ENCODE measurements at regions not wholly inside any gene's neighbourhood (a gene's known extent, or its start where the extent isn't known, plus 50 kb on each side); places are given as distances from the start of the nearest gene placed in this dataset.

GRCh38 chr9:700365-701282 lies 140.9 kb upstream of the DMRT1 start:
- H3K9me3 ChIP-seq (ENCODE audit: control insufficient read depth in 3 of 3, low read length in 3 of 3): no peaks in the 10 kb centered on the region

GRCh38 chr9:703392-703791 lies 138.1 kb upstream of the DMRT1 start:
- Histone ChIP-seq H3K27ac (ENCODE audit: low read depth, low read length) (no peak overlapping the region), H3K9me3 (ENCODE audit: control insufficient read depth in 3 of 3, low read length in 3 of 3) (no peaks in the 10 kb centered on the region), H3K27me3 (ENCODE audit: control insufficient read depth in 3 of 3, insufficient read depth in 3 of 3, low read length in 3 of 3) (no peaks in the 10 kb centered on the region), H3K4me3 (ENCODE audit: low read length in 3 of 3) (no peak overlapping the region), H3K36me3 (ENCODE audit: control insufficient read depth in 3 of 3, insufficient read depth in 3 of 3, low read length in 3 of 3) (peaks cover 0 to 5% (median 2%) of the 10 kb centered on the region in 3 donors), H3K4me1 (ENCODE audit: control insufficient read depth in 3 of 3, insufficient read depth in 3 of 3, low read length in 3 of 3) (peaks cover 4 to 34% (median 20%) of the 10 kb centered on the region in 3 donors), H3K9ac (ENCODE audit: low read depth in 1 of 3, low read length in 3 of 3) (no peak overlapping the region)

More at GRCh38 chr9:700365-701282, 140.9 kb upstream of the DMRT1 start:
- no peak overlapping the region for H3K27ac ChIP-seq (ENCODE audit: low read depth, low read length)
- peaks cover 0 to 5% (median 2%) of the 10 kb centered on the region in 3 donors for H3K36me3 ChIP-seq (ENCODE audit: control insufficient read depth in 3 of 3, insufficient read depth in 3 of 3, low read length in 3 of 3)
- H3K9ac ChIP-seq (ENCODE audit: low read depth in 1 of 3, low read length in 3 of 3): no peak overlapping the region
- no peaks in the 10 kb centered on the region for H3K27me3 ChIP-seq (ENCODE audit: control insufficient read depth in 3 of 3, insufficient read depth in 3 of 3, low read length in 3 of 3)
- peaks cover 22 to 46% (median 31%) of the 10 kb centered on the region in 3 donors for H3K4me1 ChIP-seq (ENCODE audit: control insufficient read depth in 3 of 3, insufficient read depth in 3 of 3, low read length in 3 of 3)
- H3K4me3 ChIP-seq (ENCODE audit: low read length in 3 of 3): no peak overlapping the region

- Histone ChIP-seq H3K9ac (ENCODE audit: low read depth in 1 of 3, low read length in 3 of 3) (peak overlapping the region in 1 of 3 donors; percentile 50), H3K27ac (ENCODE audit: low read depth, low read length) (peak overlapping the region; percentile 10), H3K9me3 (ENCODE audit: control insufficient read depth in 3 of 3, low read length in 3 of 3) (no peaks in the 10 kb centered on the region), H3K4me1 (ENCODE audit: control insufficient read depth in 3 of 3, insufficient read depth in 3 of 3, low read length in 3 of 3) (peaks cover 13 to 24% (median 22%) of the 10 kb centered on the region in 3 donors), H3K36me3 (ENCODE audit: control insufficient read depth in 3 of 3, insufficient read depth in 3 of 3, low read length in 3 of 3) (peaks cover 5 to 10% (median 5%) of the 10 kb centered on the region in 3 donors), H3K4me3 (ENCODE audit: low read length in 3 of 3) (peak overlapping the region in 1 of 3 donors; percentile 81), H3K27me3 (ENCODE audit: control insufficient read depth in 3 of 3, insufficient read depth in 3 of 3, low read length in 3 of 3) (no peaks in the 10 kb centered on the region)
These were observed 135.4 kb upstream of the DMRT1 start for GRCh38 chr9:706073-706472.

- Histone ChIP-seq H3K9me3 (ENCODE audit: control insufficient read depth in 3 of 3, low read length in 3 of 3) (no peaks in the 10 kb centered on the region), H3K4me3 (ENCODE audit: low read length in 3 of 3) (peak overlapping the region; percentile 60 to 81 (median 61)), H3K27me3 (ENCODE audit: control insufficient read depth in 3 of 3, insufficient read depth in 3 of 3, low read length in 3 of 3) (no peaks in the 10 kb centered on the region), H3K36me3 (ENCODE audit: control insufficient read depth in 3 of 3, insufficient read depth in 3 of 3, low read length in 3 of 3) (peaks cover 13 to 18% (median 13%) of the 10 kb centered on the region in 3 donors), H3K27ac (ENCODE audit: low read depth, low read length) (peak overlapping the region; percentile 10), H3K4me1 (ENCODE audit: control insufficient read depth in 3 of 3, insufficient read depth in 3 of 3, low read length in 3 of 3) (peaks cover 15 to 26% (median 23%) of the 10 kb centered on the region in 3 donors), H3K9ac (ENCODE audit: low read depth in 1 of 3, low read length in 3 of 3) (peak overlapping the region; percentile 50 to 82 (median 71))
These were observed 134.7 kb upstream of the DMRT1 start for GRCh38 chr9:706606-707459.

GRCh38 chr9:708182-708550 lies 133.3 kb upstream of the DMRT1 start:
- no peaks in the 10 kb centered on the region for H3K9me3 ChIP-seq (ENCODE audit: control insufficient read depth in 3 of 3, low read length in 3 of 3)
- H3K9ac ChIP-seq (ENCODE audit: low read depth in 1 of 3, low read length in 3 of 3): peak overlapping the region in 2 of 3 donors; percentile 61 to 74
- no peaks in the 10 kb centered on the region for H3K27me3 ChIP-seq (ENCODE audit: control insufficient read depth in 3 of 3, insufficient read depth in 3 of 3, low read length in 3 of 3)
- H3K4me1 ChIP-seq (ENCODE audit: control insufficient read depth in 3 of 3, insufficient read depth in 3 of 3, low read length in 3 of 3): peaks cover 27 to 32% (median 30%) of the 10 kb centered on the region in 3 donors
- H3K36me3 ChIP-seq (ENCODE audit: control insufficient read depth in 3 of 3, insufficient read depth in 3 of 3, low read length in 3 of 3): peaks cover 24 to 27% (median 26%) of the 10 kb centered on the region in 3 donors
- H3K27ac ChIP-seq (ENCODE audit: low read depth, low read length): no peak overlapping the region
- peak overlapping the region; percentile 13 to 58 (median 29) for H3K4me3 ChIP-seq (ENCODE audit: low read length in 3 of 3)

- H3K27ac ChIP-seq (ENCODE audit: low read depth, low read length): no peak overlapping the region
- H3K27me3 ChIP-seq (ENCODE audit: control insufficient read depth in 3 of 3, insufficient read depth in 3 of 3, low read length in 3 of 3): no peaks in the 10 kb centered on the region
- peak overlapping the region in 2 of 3 donors; percentile 61 to 74 for H3K9ac ChIP-seq (ENCODE audit: low read depth in 1 of 3, low read length in 3 of 3)
- peaks cover 28 to 36% (median 29%) of the 10 kb centered on the region in 3 donors for H3K4me1 ChIP-seq (ENCODE audit: control insufficient read depth in 3 of 3, insufficient read depth in 3 of 3, low read length in 3 of 3)
- peak overlapping the region; percentile 13 to 58 (median 29) for H3K4me3 ChIP-seq (ENCODE audit: low read length in 3 of 3)
- peaks cover 25 to 31% (median 27%) of the 10 kb centered on the region in 3 donors for H3K36me3 ChIP-seq (ENCODE audit: control insufficient read depth in 3 of 3, insufficient read depth in 3 of 3, low read length in 3 of 3)
- H3K9me3 ChIP-seq (ENCODE audit: control insufficient read depth in 3 of 3, low read length in 3 of 3): no peaks in the 10 kb centered on the region
These were observed 132.7 kb upstream of the DMRT1 start for GRCh38 chr9:708551-709432.

- no peaks in the 10 kb centered on the region for H3K9me3 ChIP-seq (ENCODE audit: control insufficient read depth in 3 of 3, low read length in 3 of 3)
- H3K9ac ChIP-seq (ENCODE audit: low read depth in 1 of 3, low read length in 3 of 3): no peak overlapping the region
- peaks cover 25 to 31% (median 27%) of the 10 kb centered on the region in 3 donors for H3K36me3 ChIP-seq (ENCODE audit: control insufficient read depth in 3 of 3, insufficient read depth in 3 of 3, low read length in 3 of 3)
- no peak overlapping the region for H3K27ac ChIP-seq (ENCODE audit: low read depth, low read length)
- peaks cover 41 to 57% (median 42%) of the 10 kb centered on the region in 3 donors for H3K4me1 ChIP-seq (ENCODE audit: control insufficient read depth in 3 of 3, insufficient read depth in 3 of 3, low read length in 3 of 3)
- H3K27me3 ChIP-seq (ENCODE audit: control insufficient read depth in 3 of 3, insufficient read depth in 3 of 3, low read length in 3 of 3): no peaks in the 10 kb centered on the region
- H3K4me3 ChIP-seq (ENCODE audit: low read length in 3 of 3): no peak overlapping the region
These were observed 130.3 kb upstream of the DMRT1 start for GRCh38 chr9:710951-711745.

GRCh38 chr9:711761-712553 lies 129.5 kb upstream of the DMRT1 start:
- H3K27me3 ChIP-seq (ENCODE audit: control insufficient read depth in 3 of 3, insufficient read depth in 3 of 3, low read length in 3 of 3): no peaks in the 10 kb centered on the region
- no peaks in the 10 kb centered on the region for H3K9me3 ChIP-seq (ENCODE audit: control insufficient read depth in 3 of 3, low read length in 3 of 3)
- no peak overlapping the region for H3K4me3 ChIP-seq (ENCODE audit: low read length in 3 of 3)
- peaks cover 25 to 31% (median 27%) of the 10 kb centered on the region in 3 donors for H3K36me3 ChIP-seq (ENCODE audit: control insufficient read depth in 3 of 3, insufficient read depth in 3 of 3, low read length in 3 of 3)
- H3K4me1 ChIP-seq (ENCODE audit: control insufficient read depth in 3 of 3, insufficient read depth in 3 of 3, low read length in 3 of 3): peaks cover 34 to 59% (median 47%) of the 10 kb centered on the region in 3 donors
- no peak overlapping the region for H3K27ac ChIP-seq (ENCODE audit: low read depth, low read length)
- H3K9ac ChIP-seq (ENCODE audit: low read depth in 1 of 3, low read length in 3 of 3): no peak overlapping the region
